WTC11 (cell line): ENCODE measurements at regions not wholly inside any gene's neighbourhood (a gene's known extent, or its start where the extent isn't known, plus 50 kb on each side); places are given as distances from the start of the nearest gene placed in this dataset.

Experiments used
- ATAC-seq: fragments of 200-7000 bp; cut with Tn5 transposase; 2 replicates; pipeline ENCODE4 v1.10.0; 2021; ENCODE audit warnings: mild to moderate bottlenecking, moderate library complexity
- CTCF ChIA-PET: fragments of 300-600 bp; sonication (Branson Sonifier 250); formaldehyde crosslinking; loops from one replicate; lab custom pipeline; 2021; ENCODE audit warnings: antibody characterized with exemption; lab: Charles Lee
- POLR2A ChIA-PET: fragments of 350-600 bp; sonication (Branson Sonifier 250); formaldehyde crosslinking; loops from one replicate; lab custom pipeline; 2021; ENCODE audit warnings: antibody characterized with exemption; lab: Charles Lee
- DNase-seq: peaks from one replicate; pipeline ENCODE4 v3.0.0; 2021; ENCODE audit warnings: low spot score
- H3K27ac Mint-ChIP-seq: 2 replicates; pipeline ENCODE4 v1.8.0; 2021; ENCODE audit warnings: mixed read lengths
- H3K27me3 Mint-ChIP-seq: 2 replicates; pipeline ENCODE4 v1.8.0; 2021; ENCODE audit warnings: low read depth, mild to moderate bottlenecking, moderate library complexity, mixed read lengths
- H3K36me3 Mint-ChIP-seq: 2 replicates; pipeline ENCODE4 v1.8.0; 2021; ENCODE audit warnings: mixed read lengths
- H3K4me1 Mint-ChIP-seq: 2 replicates; pipeline ENCODE4 v1.8.0; 2022; ENCODE audit warnings: mixed read lengths
- H3K4me3 Mint-ChIP-seq: 2 replicates; pipeline ENCODE4 v1.8.0; 2021; ENCODE audit warnings: mild to moderate bottlenecking, moderate library complexity, mixed read lengths
- H3K9me3 Mint-ChIP-seq: 2 replicates; pipeline ENCODE4 v1.8.0; 2021; ENCODE audit warnings: mixed read lengths
- CBFB ChIP-seq: sonication (generic); formaldehyde crosslinking; IDR thresholded peaks from 2 replicates; pipeline ENCODE4 v1.8.1; 2022; ENCODE audit warnings: mild to moderate bottlenecking, low read depth, missing genetic modification reagents
- CREM ChIP-seq: sonication (generic); formaldehyde crosslinking; IDR thresholded peaks from 2 replicates; pipeline ENCODE4 v1.8.1; 2022; ENCODE audit warnings: mild to moderate bottlenecking, missing genetic modification reagents, moderate library complexity
- ETV6 ChIP-seq: sonication (generic); formaldehyde crosslinking; IDR thresholded peaks from 2 replicates; pipeline ENCODE4 v1.8.1; 2022; ENCODE audit warnings: mild to moderate bottlenecking, missing genetic modification reagents
- FOXK1 ChIP-seq: sonication (generic); formaldehyde crosslinking; IDR thresholded peaks from 2 replicates; pipeline ENCODE4 v1.8.0; 2022; ENCODE audit warnings: mild to moderate bottlenecking, moderate library complexity, missing genetic modification reagents
- KAT7 ChIP-seq: sonication (generic); formaldehyde crosslinking; IDR thresholded peaks from 2 replicates; pipeline ENCODE4 v1.8.1; 2023; ENCODE audit warnings: missing genetic modification reagents, mild to moderate bottlenecking, borderline replicate concordance
- NFE2L1 ChIP-seq: sonication (generic); formaldehyde crosslinking; IDR thresholded peaks from 2 replicates; pipeline ENCODE4 v1.8.1; 2023; ENCODE audit warnings: missing genetic modification reagents
- NR1H2 ChIP-seq: sonication (generic); formaldehyde crosslinking; IDR thresholded peaks from 2 replicates; pipeline ENCODE4 v1.9.0; 2021; ENCODE audit warnings: mild to moderate bottlenecking, moderate library complexity, missing genetic modification reagents
- ZNF138 ChIP-seq: sonication (generic); formaldehyde crosslinking; conservative IDR thresholded peaks from 2 replicates; pipeline ENCODE4 v1.8.1; 2022; ENCODE audit warnings: mild to moderate bottlenecking, moderate library complexity, missing genetic modification reagents
- ZNF219 ChIP-seq: sonication (generic); formaldehyde crosslinking; IDR thresholded peaks from 2 replicates; pipeline ENCODE4 v1.8.0; 2023; ENCODE audit warnings: missing genetic modification reagents, mild to moderate bottlenecking, borderline replicate concordance
- ZNF317 ChIP-seq: sonication (generic); formaldehyde crosslinking; IDR thresholded peaks from 2 replicates; pipeline ENCODE4 v1.8.1; 2023; ENCODE audit warnings: low read depth, mild to moderate bottlenecking, moderate library complexity, missing genetic modification reagents, borderline replicate concordance
- TF ChIP-seq, protein P1 (sequence below): fragments of 250-450 bp; sonication (Bioruptor Pico); IDR thresholded peaks from 2 replicates; pipeline ENCODE4 v1.9.0; 2021; ENCODE audit warnings: mild to moderate bottlenecking
- TF ChIP-seq, protein P2 (sequence below): sonication (generic); formaldehyde crosslinking; IDR thresholded peaks from 2 replicates; pipeline ENCODE4 v1.8.1; 2023; ENCODE audit warnings: mild to moderate bottlenecking, missing genetic modification reagents, borderline replicate concordance
- TF ChIP-seq, protein P3 (sequence below): fragments of 250-450 bp; sonication (Bioruptor Pico); conservative IDR thresholded peaks from 2 replicates; pipeline ENCODE4 v1.9.0; 2021; ENCODE audit warnings: mild to moderate bottlenecking
- TF ChIP-seq, protein P4 (sequence below): fragments of 200-600 bp; IDR thresholded peaks from 2 replicates; pipeline ENCODE4 v1.8.0; 2022; ENCODE audit warnings: antibody characterized with exemption
- TF ChIP-seq, protein P5 (sequence below): fragments of 250-450 bp; sonication (Bioruptor Pico); IDR thresholded peaks from 2 replicates; pipeline ENCODE4 v1.9.0; 2021; ENCODE audit warnings: mild to moderate bottlenecking
- TF ChIP-seq, protein P6 (sequence below): fragments of 250-450 bp; sonication (Bioruptor Pico); IDR thresholded peaks from 2 replicates; pipeline ENCODE4 v1.9.0; 2021; ENCODE audit warnings: moderate library complexity, mild to moderate bottlenecking, inconsistent platforms, borderline replicate concordance
- TF ChIP-seq, protein P7 (sequence below): sonication (generic); formaldehyde crosslinking; IDR thresholded peaks from 2 replicates; pipeline ENCODE4 v1.8.1; 2022; ENCODE audit warnings: mild to moderate bottlenecking, missing genetic modification reagents, moderate library complexity, borderline replicate concordance

DNA sequence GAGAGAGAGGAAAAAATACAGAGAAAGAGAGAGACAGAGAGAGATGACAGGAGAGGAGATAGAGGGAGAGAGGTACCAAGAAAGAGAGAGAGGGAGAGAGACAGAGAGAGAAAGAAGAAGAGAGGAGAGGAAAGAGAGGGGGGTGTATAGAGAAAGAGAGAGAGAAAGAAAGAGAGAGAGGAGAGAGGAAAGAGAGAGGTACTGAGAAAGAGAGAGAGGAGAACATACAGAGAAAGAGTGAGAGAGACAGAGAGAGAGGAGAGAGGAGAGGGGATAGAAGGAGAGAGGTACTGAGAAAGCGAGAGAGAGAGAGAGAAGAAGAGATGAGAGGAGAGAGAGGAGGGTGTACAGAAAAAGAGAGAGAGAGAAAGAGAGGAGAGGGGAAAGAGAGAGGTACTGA is 269.4 kb downstream of the CRLF2 start:
- CTCF ChIA-PET: no interaction called here
- Mint-ChIP-seq H3K9me3 (peaks cover 12% of the 10 kb centered on the region), H3K36me3 (no peaks in the 10 kb centered on the region), H3K27me3 (peaks cover 44% of the 10 kb centered on the region), H3K4me3 (no peak overlapping the region), H3K4me1 (peaks cover 11% of the 10 kb centered on the region), H3K27ac (no peak overlapping the region)
- ATAC-seq (no peak), DNase-seq (no peak)
- POLR2A ChIA-PET: no interaction called here
- TF ChIP-seq, protein P1, sequence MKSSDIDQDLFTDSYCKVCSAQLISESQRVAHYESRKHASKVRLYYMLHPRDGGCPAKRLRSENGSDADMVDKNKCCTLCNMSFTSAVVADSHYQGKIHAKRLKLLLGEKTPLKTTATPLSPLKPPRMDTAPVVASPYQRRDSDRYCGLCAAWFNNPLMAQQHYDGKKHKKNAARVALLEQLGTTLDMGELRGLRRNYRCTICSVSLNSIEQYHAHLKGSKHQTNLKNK (CRISPR knock-in tag): no peak
- no peak for TF ChIP-seq ZNF317 (CRISPR knock-in tag)
- no peak for TF ChIP-seq CBFB (CRISPR knock-in tag)
- TF ChIP-seq ETV6 (CRISPR knock-in tag): no peak

DNA sequence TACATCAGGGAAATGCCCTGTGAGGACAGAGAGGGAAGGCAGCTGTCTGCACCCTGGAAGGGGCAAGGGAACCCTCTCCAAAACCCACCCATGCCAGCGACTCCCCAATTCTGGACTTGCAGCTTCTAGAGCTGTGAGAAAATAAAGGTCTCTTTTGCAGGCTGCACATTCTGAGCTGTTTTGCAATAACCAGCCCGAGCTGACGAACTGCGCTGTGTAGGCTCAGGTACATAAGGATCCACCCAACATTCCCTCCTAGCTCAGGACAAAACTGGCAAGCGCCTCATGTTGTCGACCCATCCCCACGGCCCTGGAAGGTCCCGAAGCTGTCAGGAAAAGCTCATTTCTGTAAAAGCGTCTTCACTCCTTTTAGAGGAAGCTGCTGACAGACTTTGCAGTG is 271.8 kb downstream of the CRLF2 start:
- DNase-seq (no peak), ATAC-seq (no peak)
- H3K36me3 Mint-ChIP-seq: no peaks in the 10 kb centered on the region
- no peak overlapping the region for H3K27ac Mint-ChIP-seq
- CTCF ChIA-PET: no interaction called here
- TF ChIP-seq, protein P2, sequence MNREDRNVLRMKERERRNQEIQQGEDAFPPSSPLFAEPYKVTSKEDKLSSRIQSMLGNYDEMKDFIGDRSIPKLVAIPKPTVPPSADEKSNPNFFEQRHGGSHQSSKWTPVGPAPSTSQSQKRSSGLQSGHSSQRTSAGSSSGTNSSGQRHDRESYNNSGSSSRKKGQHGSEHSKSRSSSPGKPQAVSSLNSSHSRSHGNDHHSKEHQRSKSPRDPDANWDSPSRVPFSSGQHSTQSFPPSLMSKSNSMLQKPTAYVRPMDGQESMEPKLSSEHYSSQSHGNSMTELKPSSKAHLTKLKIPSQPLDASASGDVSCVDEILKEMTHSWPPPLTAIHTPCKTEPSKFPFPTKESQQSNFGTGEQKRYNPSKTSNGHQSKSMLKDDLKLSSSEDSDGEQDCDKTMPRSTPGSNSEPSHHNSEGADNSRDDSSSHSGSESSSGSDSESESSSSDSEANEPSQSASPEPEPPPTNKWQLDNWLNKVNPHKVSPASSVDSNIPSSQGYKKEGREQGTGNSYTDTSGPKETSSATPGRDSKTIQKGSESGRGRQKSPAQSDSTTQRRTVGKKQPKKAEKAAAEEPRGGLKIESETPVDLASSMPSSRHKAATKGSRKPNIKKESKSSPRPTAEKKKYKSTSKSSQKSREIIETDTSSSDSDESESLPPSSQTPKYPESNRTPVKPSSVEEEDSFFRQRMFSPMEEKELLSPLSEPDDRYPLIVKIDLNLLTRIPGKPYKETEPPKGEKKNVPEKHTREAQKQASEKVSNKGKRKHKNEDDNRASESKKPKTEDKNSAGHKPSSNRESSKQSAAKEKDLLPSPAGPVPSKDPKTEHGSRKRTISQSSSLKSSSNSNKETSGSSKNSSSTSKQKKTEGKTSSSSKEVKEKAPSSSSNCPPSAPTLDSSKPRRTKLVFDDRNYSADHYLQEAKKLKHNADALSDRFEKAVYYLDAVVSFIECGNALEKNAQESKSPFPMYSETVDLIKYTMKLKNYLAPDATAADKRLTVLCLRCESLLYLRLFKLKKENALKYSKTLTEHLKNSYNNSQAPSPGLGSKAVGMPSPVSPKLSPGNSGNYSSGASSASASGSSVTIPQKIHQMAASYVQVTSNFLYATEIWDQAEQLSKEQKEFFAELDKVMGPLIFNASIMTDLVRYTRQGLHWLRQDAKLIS: no peak
- TF ChIP-seq ZNF219 (CRISPR knock-in tag) (no peak), CREM (no peak), NR1H2 (CRISPR knock-in tag) (no peak), KAT7 (CRISPR knock-in tag) (no peak), ZNF138 (CRISPR knock-in tag) (no peak), FOXK1 (no peak), NFE2L1 (CRISPR knock-in tag) (no peak)
- TF ChIP-seq, protein P3, sequence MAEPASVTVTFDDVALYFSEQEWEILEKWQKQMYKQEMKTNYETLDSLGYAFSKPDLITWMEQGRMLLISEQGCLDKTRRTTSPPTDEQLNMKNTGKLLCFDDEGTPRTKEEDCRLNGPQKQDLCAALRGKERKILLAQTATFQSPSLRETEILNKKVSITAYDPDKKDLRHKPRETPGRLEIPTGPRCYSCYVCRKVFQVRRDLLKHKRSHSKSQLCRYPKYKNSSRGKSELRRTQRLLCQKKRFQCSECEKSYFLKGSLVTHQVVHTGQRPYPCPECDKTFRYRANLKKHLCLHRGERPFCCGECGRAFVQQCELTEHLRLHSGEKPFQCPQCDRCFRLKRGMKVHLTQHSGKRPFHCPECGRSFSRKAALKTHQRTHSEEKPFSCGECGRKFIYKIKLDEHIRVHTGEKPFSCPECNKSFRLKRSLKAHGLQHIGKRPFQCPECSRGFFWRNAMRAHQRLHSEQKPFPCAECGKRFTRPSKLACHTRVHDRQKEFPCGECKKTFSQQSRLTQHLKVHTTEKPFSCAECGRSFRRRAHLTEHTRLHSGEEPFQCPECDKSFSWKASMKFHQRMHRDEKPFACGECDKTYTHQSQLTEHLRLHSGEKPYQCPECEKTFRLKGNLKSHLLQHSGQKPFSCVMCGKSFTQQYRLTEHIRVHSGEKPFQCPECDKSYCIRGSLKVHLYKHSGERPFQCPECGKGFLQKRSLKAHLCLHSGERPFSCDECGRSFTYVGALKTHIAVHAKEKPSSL (CRISPR knock-in tag): no peak
- TF ChIP-seq, protein P4, sequence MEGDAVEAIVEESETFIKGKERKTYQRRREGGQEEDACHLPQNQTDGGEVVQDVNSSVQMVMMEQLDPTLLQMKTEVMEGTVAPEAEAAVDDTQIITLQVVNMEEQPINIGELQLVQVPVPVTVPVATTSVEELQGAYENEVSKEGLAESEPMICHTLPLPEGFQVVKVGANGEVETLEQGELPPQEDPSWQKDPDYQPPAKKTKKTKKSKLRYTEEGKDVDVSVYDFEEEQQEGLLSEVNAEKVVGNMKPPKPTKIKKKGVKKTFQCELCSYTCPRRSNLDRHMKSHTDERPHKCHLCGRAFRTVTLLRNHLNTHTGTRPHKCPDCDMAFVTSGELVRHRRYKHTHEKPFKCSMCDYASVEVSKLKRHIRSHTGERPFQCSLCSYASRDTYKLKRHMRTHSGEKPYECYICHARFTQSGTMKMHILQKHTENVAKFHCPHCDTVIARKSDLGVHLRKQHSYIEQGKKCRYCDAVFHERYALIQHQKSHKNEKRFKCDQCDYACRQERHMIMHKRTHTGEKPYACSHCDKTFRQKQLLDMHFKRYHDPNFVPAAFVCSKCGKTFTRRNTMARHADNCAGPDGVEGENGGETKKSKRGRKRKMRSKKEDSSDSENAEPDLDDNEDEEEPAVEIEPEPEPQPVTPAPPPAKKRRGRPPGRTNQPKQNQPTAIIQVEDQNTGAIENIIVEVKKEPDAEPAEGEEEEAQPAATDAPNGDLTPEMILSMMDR: no peak
- TF ChIP-seq, protein P5, sequence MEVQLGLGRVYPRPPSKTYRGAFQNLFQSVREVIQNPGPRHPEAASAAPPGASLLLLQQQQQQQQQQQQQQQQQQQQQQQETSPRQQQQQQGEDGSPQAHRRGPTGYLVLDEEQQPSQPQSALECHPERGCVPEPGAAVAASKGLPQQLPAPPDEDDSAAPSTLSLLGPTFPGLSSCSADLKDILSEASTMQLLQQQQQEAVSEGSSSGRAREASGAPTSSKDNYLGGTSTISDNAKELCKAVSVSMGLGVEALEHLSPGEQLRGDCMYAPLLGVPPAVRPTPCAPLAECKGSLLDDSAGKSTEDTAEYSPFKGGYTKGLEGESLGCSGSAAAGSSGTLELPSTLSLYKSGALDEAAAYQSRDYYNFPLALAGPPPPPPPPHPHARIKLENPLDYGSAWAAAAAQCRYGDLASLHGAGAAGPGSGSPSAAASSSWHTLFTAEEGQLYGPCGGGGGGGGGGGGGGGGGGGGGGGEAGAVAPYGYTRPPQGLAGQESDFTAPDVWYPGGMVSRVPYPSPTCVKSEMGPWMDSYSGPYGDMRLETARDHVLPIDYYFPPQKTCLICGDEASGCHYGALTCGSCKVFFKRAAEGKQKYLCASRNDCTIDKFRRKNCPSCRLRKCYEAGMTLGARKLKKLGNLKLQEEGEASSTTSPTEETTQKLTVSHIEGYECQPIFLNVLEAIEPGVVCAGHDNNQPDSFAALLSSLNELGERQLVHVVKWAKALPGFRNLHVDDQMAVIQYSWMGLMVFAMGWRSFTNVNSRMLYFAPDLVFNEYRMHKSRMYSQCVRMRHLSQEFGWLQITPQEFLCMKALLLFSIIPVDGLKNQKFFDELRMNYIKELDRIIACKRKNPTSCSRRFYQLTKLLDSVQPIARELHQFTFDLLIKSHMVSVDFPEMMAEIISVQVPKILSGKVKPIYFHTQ (CRISPR knock-in tag): no peak
- TF ChIP-seq, protein P6, sequence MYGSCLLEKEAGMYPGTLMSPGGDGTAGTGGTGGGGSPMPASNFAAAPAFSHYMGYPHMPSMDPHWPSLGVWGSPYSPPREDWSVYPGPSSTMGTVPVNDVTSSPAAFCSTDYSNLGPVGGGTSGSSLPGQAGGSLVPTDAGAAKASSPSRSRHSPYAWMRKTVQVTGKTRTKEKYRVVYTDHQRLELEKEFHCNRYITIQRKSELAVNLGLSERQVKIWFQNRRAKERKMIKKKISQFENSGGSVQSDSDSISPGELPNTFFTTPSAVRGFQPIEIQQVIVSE (CRISPR knock-in tag): no peak
- TF ChIP-seq, protein P7, sequence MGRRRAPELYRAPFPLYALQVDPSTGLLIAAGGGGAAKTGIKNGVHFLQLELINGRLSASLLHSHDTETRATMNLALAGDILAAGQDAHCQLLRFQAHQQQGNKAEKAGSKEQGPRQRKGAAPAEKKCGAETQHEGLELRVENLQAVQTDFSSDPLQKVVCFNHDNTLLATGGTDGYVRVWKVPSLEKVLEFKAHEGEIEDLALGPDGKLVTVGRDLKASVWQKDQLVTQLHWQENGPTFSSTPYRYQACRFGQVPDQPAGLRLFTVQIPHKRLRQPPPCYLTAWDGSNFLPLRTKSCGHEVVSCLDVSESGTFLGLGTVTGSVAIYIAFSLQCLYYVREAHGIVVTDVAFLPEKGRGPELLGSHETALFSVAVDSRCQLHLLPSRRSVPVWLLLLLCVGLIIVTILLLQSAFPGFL (CRISPR knock-in tag): no peak
- H3K9me3 Mint-ChIP-seq: no peaks in the 10 kb centered on the region
- POLR2A ChIA-PET: no interaction called here
- no peak overlapping the region for H3K4me3 Mint-ChIP-seq
- peaks cover 47% of the 10 kb centered on the region for H3K27me3 Mint-ChIP-seq
- peaks cover 11% of the 10 kb centered on the region for H3K4me1 Mint-ChIP-seq
